MG63 (cell line): ENCODE measurements at regions not wholly inside any gene's neighbourhood (a gene's known extent, or its start where the extent isn't known, plus 50 kb on each side); places are given as distances from the start of the nearest gene placed in this dataset.
A peak's percentile ranks its signal among the peaks of the same experiment; 100 is the strongest.

Source experiments
- DNase-seq: peaks from one replicate; pipeline ENCODE4 v3.0.0-alpha.2; 2020
- H3K27me3 ChIP-seq: fragments of 250-450 bp; sonication (Bioruptor Pico); 2 replicates; pipeline ENCODE4 v1.5.1; 2020; ENCODE audit warnings: mild to moderate bottlenecking, moderate library complexity
- H3K36me3 ChIP-seq: fragments of 250-450 bp; sonication (Bioruptor Pico); 2 replicates; pipeline ENCODE4 v1.5.1; 2020; ENCODE audit warnings: mild to moderate bottlenecking, moderate library complexity
- H3K4me3 ChIP-seq: fragments of 250-450 bp; sonication (Bioruptor Pico); 2 replicates; pipeline ENCODE4 v1.5.1; 2020; ENCODE audit warnings: mild to moderate bottlenecking, moderate library complexity
- H3K9me3 ChIP-seq: fragments of 250-450 bp; sonication (Bioruptor Pico); 2 replicates; pipeline ENCODE4 v1.5.1; 2020; ENCODE audit warnings: mild to moderate bottlenecking, moderate library complexity

GRCh38 chr14:84749191-84749955, 780.6 kb upstream of the FLRT2 start:
- H3K9me3 ChIP-seq: no peaks in the 10 kb centered on the region
- H3K36me3 ChIP-seq: no peaks in the 10 kb centered on the region
- no peak overlapping the region for H3K4me3 ChIP-seq
- no peaks in the 10 kb centered on the region for H3K27me3 ChIP-seq
- no peak for DNase-seq

GRCh38 chr14:84750284-84750683, 779.7 kb upstream of the FLRT2 start:
- no peak overlapping the region for H3K4me3 ChIP-seq
- DNase-seq: no peak

GRCh38 chr14:84750763-84751554, 779.0 kb upstream of the FLRT2 start:
- H3K9me3 ChIP-seq: no peaks in the 10 kb centered on the region
- peak overlapping the region; percentile 6; the same call in 1 of the 2 replicates for H3K4me3 ChIP-seq
- H3K36me3 ChIP-seq: no peaks in the 10 kb centered on the region
- H3K27me3 ChIP-seq: no peaks in the 10 kb centered on the region
- DNase-seq: no peak

More at GRCh38 chr14:84750284-84750683, 779.7 kb upstream of the FLRT2 start:
- no peaks in the 10 kb centered on the region for H3K36me3 ChIP-seq
- H3K27me3 ChIP-seq: no peaks in the 10 kb centered on the region
- H3K9me3 ChIP-seq: no peaks in the 10 kb centered on the region

- DNase-seq: no peak
Observed at GRCh38 chr14:84751745-84752144, 778.2 kb upstream of the FLRT2 start.

GRCh38 chr14:84760489-84761126, 769.3 kb upstream of the FLRT2 start:
- Histone ChIP-seq H3K36me3 (no peaks in the 10 kb centered on the region), H3K9me3 (no peaks in the 10 kb centered on the region), H3K4me3 (no peak overlapping the region), H3K27me3 (no peaks in the 10 kb centered on the region)
- DNase-seq: no peak

More at GRCh38 chr14:84751745-84752144, 778.2 kb upstream of the FLRT2 start:
- H3K27me3 ChIP-seq: no peaks in the 10 kb centered on the region
- no peaks in the 10 kb centered on the region for H3K9me3 ChIP-seq
- H3K36me3 ChIP-seq: no peaks in the 10 kb centered on the region
- no peak overlapping the region for H3K4me3 ChIP-seq

DNA sequence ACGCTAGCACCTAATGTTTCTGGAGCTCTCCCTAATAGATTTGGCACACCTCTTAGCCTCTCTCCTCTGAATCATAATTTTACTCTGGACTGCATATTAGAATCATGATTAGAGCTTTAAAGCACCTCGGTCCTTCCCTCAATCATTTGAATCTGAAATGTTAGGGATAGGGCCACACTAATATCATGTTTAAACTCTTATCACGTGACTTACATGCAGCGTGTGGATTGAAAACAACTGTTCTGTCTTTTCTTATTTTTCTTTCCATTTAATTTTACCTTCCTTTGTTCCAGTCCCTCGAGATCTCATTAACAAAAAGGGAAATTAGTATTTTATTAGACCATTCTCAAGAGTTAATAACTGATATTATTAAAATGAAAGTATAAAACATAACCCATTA, 762.5 kb upstream of the FLRT2 start:
- Histone ChIP-seq H3K36me3 (no peaks in the 10 kb centered on the region), H3K9me3 (no peaks in the 10 kb centered on the region), H3K27me3 (no peaks in the 10 kb centered on the region), H3K4me3 (no peak overlapping the region)
- DNase-seq: no peak

DNA sequence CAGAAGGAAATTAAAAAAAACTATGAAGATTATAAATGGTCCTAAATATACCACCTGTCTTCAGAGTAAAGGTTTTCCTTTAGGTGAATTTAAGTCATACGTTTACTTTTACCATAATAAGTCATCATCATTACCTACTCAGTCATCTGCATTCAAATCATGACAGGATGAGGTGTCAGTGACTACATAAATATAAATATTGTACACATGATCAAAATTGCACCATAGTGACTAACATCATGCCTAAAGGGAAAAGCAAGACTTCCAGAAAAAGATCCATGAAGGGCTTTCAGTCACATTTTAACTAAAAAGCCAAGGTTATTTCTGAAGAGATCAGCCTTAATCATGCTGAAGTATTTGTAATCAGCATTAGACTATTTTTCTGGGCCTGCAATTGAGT, 759.9 kb upstream of the FLRT2 start:
- Histone ChIP-seq H3K4me3 (no peak overlapping the region), H3K36me3 (no peaks in the 10 kb centered on the region)
- DNase-seq: no peak

DNA sequence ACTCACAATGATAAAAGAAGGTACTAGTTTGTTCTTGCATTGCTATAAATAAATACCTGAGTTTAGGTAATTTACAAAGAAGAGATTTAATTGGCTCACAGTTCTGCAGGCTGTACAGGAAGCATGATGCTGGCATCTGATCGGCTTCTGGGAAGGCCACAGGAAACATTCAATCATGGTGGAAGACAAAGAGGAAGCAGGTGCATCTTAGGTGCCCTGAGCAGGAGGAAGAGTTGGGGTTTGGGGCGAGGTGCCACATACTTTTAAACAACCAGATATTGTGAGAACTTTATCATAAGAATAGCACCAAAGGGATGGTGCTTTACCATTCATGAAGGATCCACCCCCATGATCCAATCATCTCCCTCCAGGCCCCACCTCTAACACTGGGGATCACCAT, 752.6 kb upstream of the FLRT2 start:
- no peak overlapping the region for H3K4me3 ChIP-seq
- H3K36me3 ChIP-seq: no peaks in the 10 kb centered on the region
- no peaks in the 10 kb centered on the region for H3K27me3 ChIP-seq
- H3K9me3 ChIP-seq: no peaks in the 10 kb centered on the region
- DNase-seq: no peak

More for the DNA sequence above, 759.9 kb upstream of the FLRT2 start:
- Histone ChIP-seq H3K27me3 (no peaks in the 10 kb centered on the region), H3K9me3 (no peaks in the 10 kb centered on the region)

- no peak for DNase-seq
- no peak overlapping the region for H3K4me3 ChIP-seq
- no peaks in the 10 kb centered on the region for H3K27me3 ChIP-seq
- no peaks in the 10 kb centered on the region for H3K36me3 ChIP-seq
- H3K9me3 ChIP-seq: no peaks in the 10 kb centered on the region
Observed at GRCh38 chr14:84782902-84783301, 747.0 kb upstream of the FLRT2 start.

DNA sequence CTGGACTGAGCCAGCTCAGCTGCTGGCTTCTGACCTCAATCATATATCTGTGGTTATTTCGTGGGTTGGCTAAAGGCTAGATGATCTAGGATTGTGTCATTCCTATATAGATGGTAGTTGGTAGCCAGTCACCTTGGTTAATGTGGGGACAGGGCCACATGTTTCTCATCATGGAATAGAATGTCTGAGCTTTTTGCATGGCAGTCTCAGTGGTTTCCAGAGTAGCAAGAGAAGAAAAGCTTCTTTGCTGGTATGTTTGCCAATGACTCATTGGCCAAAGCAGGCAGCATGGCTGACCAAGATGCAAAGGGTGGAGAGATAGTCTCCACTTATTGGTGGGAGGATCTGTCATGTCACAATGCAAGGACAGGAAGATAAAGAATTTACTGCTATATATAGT, 746.4 kb upstream of the FLRT2 start:
- H3K36me3 ChIP-seq: no peaks in the 10 kb centered on the region
- H3K27me3 ChIP-seq: no peaks in the 10 kb centered on the region
- no peaks in the 10 kb centered on the region for H3K9me3 ChIP-seq
- no peak for DNase-seq
- no peak overlapping the region for H3K4me3 ChIP-seq

- H3K27me3 ChIP-seq: no peaks in the 10 kb centered on the region
- H3K4me3 ChIP-seq: no peak overlapping the region
- no peaks in the 10 kb centered on the region for H3K36me3 ChIP-seq
- DNase-seq: no peak
- no peaks in the 10 kb centered on the region for H3K9me3 ChIP-seq
Observed at GRCh38 chr14:84785996-84786395, 743.9 kb upstream of the FLRT2 start.

- no peaks in the 10 kb centered on the region for H3K9me3 ChIP-seq
- no peaks in the 10 kb centered on the region for H3K36me3 ChIP-seq
- no peak overlapping the region for H3K4me3 ChIP-seq
- DNase-seq: no peak
- no peaks in the 10 kb centered on the region for H3K27me3 ChIP-seq
Observed at GRCh38 chr14:84789012-84789411, 740.9 kb upstream of the FLRT2 start.

DNA sequence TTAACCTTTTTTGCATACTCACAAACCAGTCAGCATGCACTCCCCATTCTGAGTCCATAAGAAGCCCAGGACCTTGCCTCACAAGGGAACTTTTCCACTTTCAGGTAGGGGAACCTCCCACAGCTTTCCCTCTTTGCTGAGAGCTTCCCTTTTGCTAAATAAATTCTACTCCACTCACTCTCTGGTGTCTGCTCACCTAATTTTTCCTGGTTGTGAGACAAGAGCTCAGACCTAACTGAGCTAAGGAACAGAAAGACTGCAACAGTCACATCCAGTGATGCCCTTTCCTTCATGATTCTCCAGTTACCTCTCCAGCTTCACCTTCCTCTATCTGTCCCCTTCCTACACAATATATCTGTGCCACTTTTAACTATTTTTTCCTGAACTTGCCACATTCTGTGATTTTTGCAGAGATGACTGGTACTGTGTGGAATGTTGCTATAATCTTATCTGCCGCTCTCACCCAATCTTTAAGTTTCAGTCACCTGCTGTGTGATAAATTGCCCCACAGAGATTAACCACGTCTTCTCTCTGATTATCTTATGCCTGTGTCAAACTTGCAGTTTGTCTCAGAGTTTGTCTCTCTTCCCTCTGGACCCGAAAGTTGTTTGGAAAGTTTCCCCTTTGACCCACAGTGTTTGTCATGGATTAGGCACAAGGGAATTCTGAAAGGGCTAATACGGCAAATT, 737.1 kb upstream of the FLRT2 start:
- DNase-seq: no peak
- Histone ChIP-seq H3K27me3 (no peaks in the 10 kb centered on the region), H3K9me3 (no peaks in the 10 kb centered on the region), H3K36me3 (no peaks in the 10 kb centered on the region), H3K4me3 (no peak overlapping the region)

- no peak overlapping the region for H3K4me3 ChIP-seq
- H3K27me3 ChIP-seq: no peaks in the 10 kb centered on the region
- H3K36me3 ChIP-seq: no peaks in the 10 kb centered on the region
- DNase-seq: no peak
- no peaks in the 10 kb centered on the region for H3K9me3 ChIP-seq
Observed at GRCh38 chr14:84797326-84797725, 732.6 kb upstream of the FLRT2 start.

DNA sequence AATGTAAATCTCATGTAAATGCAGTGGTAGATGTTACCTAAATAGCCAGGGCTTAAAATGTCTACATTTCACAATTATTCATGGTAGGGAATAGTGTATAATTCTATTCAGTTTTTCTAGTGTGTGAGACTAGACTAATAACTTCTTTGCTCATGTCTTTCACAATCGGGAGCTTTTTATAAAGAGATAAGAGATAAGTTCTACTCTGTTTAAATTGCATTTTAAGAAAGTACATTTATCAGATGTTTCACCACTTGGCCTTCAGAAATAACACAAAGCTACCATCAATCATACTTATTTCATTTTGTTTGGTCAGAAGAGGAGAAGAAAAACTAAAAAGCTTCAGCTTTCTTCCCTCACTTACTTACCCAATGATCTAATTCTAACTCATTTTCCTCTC, 725.5 kb upstream of the FLRT2 start:
- DNase-seq: no peak
- no peaks in the 10 kb centered on the region for H3K9me3 ChIP-seq
- no peak overlapping the region for H3K4me3 ChIP-seq
- H3K36me3 ChIP-seq: no peaks in the 10 kb centered on the region
- no peaks in the 10 kb centered on the region for H3K27me3 ChIP-seq

DNA sequence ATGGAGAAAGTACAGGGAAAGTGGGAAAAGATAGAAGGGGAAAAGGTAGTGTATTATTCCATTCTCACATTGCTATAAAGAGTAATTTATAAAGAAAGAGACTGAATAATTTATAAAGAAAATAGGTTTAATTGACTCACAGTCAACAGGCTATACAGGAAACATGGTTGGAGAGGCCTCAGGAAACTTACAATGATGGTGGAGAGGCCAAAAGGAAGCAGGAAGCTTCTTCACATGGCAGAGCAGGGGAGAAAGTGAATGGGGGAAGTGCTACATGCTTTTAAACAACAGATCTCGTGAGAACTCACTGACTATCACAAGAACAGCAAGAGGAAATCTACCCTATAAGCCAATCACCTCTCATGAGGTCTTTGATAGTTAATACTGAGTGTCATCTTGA, 725.0 kb upstream of the FLRT2 start:
- Histone ChIP-seq H3K9me3 (no peaks in the 10 kb centered on the region), H3K36me3 (no peaks in the 10 kb centered on the region), H3K27me3 (no peaks in the 10 kb centered on the region), H3K4me3 (no peak overlapping the region)
- DNase-seq: no peak

- no peaks in the 10 kb centered on the region for H3K36me3 ChIP-seq
- no peak for DNase-seq
- no peaks in the 10 kb centered on the region for H3K27me3 ChIP-seq
- no peak overlapping the region for H3K4me3 ChIP-seq
- H3K9me3 ChIP-seq: no peaks in the 10 kb centered on the region
Observed at GRCh38 chr14:84806181-84806580, 723.8 kb upstream of the FLRT2 start.
